ENCODE measurements at regions not wholly inside any gene's neighbourhood (a gene's known extent, or its start where the extent isn't known, plus 50 kb on each side); places are given as distances from the start of the nearest gene placed in this dataset.

GRCh38 chr1:70809069-70809468 is 238.5 kb downstream of the PTGER3 start:
- no peak for DNase-seq (ENCODE audit: low read depth in 2 of 2)
- H3K4me3 ChIP-seq (replicated peaks in 1 of 2; ENCODE audit: low read depth in 2 of 2, low read length in 2 of 2), result no peak overlapping the region
- TF ChIP-seq CTCF (IDR thresholded peaks at IDR 0.05; ENCODE audit: low read depth, low read length), result no peak

- no peak for TF ChIP-seq CTCF (IDR thresholded peaks at IDR 0.05; ENCODE audit: low read depth, low read length)
- H3K4me3 ChIP-seq (replicated peaks in 1 of 2; ENCODE audit: low read depth in 2 of 2, low read length in 2 of 2), result no peak overlapping the region
- no peak for DNase-seq (ENCODE audit: low read depth in 2 of 2)
Measured at GRCh38 chr1:70811815-70812214, 235.8 kb downstream of the PTGER3 start.

GRCh38 chr1:70812442-70813109 is 235.0 kb downstream of the PTGER3 start:
- H3K4me3 ChIP-seq (replicated peaks in 1 of 2; ENCODE audit: low read depth in 2 of 2, low read length in 2 of 2), result no peak overlapping the region
- no peak for DNase-seq (ENCODE audit: low read depth in 2 of 2)
- TF ChIP-seq CTCF (IDR thresholded peaks at IDR 0.05; ENCODE audit: low read depth, low read length), result no peak

GRCh38 chr1:70818401-70818800 is 229.2 kb downstream of the PTGER3 start:
- TF ChIP-seq CTCF (IDR thresholded peaks at IDR 0.05; ENCODE audit: low read depth, low read length), result no peak
- H3K4me3 ChIP-seq (replicated peaks in 1 of 2; ENCODE audit: low read depth in 2 of 2, low read length in 2 of 2), result no peak overlapping the region
- peak; percentile 9 to 48 for DNase-seq (ENCODE audit: low read depth in 2 of 2)

- DNase-seq (ENCODE audit: low read depth in 2 of 2), result peak in 1 of 2 donors; percentile 16
- TF ChIP-seq CTCF (IDR thresholded peaks at IDR 0.05; ENCODE audit: low read depth, low read length), result no peak
- no peak overlapping the region for H3K4me3 ChIP-seq (replicated peaks in 1 of 2; ENCODE audit: low read depth in 2 of 2, low read length in 2 of 2)
Measured at GRCh38 chr1:70819231-70819630, 228.4 kb downstream of the PTGER3 start.

- H3K4me3 ChIP-seq (replicated peaks in 1 of 2; ENCODE audit: low read depth in 2 of 2, low read length in 2 of 2), result no peak overlapping the region
- no peak for TF ChIP-seq CTCF (IDR thresholded peaks at IDR 0.05; ENCODE audit: low read depth, low read length)
- no peak for DNase-seq (ENCODE audit: low read depth in 2 of 2)
Measured at GRCh38 chr1:70819785-70820184, 227.8 kb downstream of the PTGER3 start.

GRCh38 chr1:70820396-70820795 is 227.2 kb downstream of the PTGER3 start:
- no peak for TF ChIP-seq CTCF (IDR thresholded peaks at IDR 0.05; ENCODE audit: low read depth, low read length)
- DNase-seq (ENCODE audit: low read depth in 2 of 2), result no peak
- H3K4me3 ChIP-seq (replicated peaks in 1 of 2; ENCODE audit: low read depth in 2 of 2, low read length in 2 of 2), result no peak overlapping the region
